ENCODE measurements at regions not wholly inside any gene's neighbourhood (a gene's known extent, or its start where the extent isn't known, plus 50 kb on each side); places are given as distances from the start of the nearest gene placed in this dataset.

- POLR2A ChIA-PET, result no interaction called here
- TF ChIP-seq CTCF (IDR thresholded peaks at IDR 0.05; ENCODE audit: insufficient read depth, low read length, missing control alignments), result no peak
- no peak for DNase-seq (ENCODE audit: low read depth, low spot score)
- H3K4me3 ChIP-seq (ENCODE audit: low read depth, low read length), result no peak overlapping the region
- CTCF ChIA-PET, result no interaction called here
These were observed 347.7 kb downstream of the HS3ST1 start for GRCh38 chr4:11081006-11081405.

GRCh38 chr4:11079171-11079570 is 349.5 kb downstream of the HS3ST1 start:
- no peak for TF ChIP-seq CTCF (IDR thresholded peaks at IDR 0.05; ENCODE audit: insufficient read depth, low read length, missing control alignments)
- H3K4me3 ChIP-seq (ENCODE audit: low read depth, low read length), result no peak overlapping the region
- ChIA-PET POLR2A (no interaction called here), CTCF (no interaction called here)
- DNase-seq (ENCODE audit: low read depth, low spot score), result no peak

- POLR2A ChIA-PET, result no interaction called here
- no peak overlapping the region for H3K4me3 ChIP-seq (ENCODE audit: low read depth, low read length)
- DNase-seq (ENCODE audit: low read depth, low spot score), result no peak
- CTCF ChIA-PET, result no interaction called here
- no peak for TF ChIP-seq CTCF (IDR thresholded peaks at IDR 0.05; ENCODE audit: insufficient read depth, low read length, missing control alignments)
These were observed 354.0 kb downstream of the HS3ST1 start for GRCh38 chr4:11074581-11075241.

- DNase-seq (ENCODE audit: low read depth, low spot score), result no peak
- ChIA-PET CTCF (no interaction called here), POLR2A (no interaction called here)
- H3K4me3 ChIP-seq (ENCODE audit: low read depth, low read length), result no peak overlapping the region
- TF ChIP-seq CTCF (IDR thresholded peaks at IDR 0.05; ENCODE audit: insufficient read depth, low read length, missing control alignments), result no peak
These were observed 355.1 kb downstream of the HS3ST1 start for GRCh38 chr4:11073621-11074051.

- DNase-seq (ENCODE audit: low read depth, low spot score), result no peak
- CTCF ChIA-PET, result no interaction called here
- no peak overlapping the region for H3K4me3 ChIP-seq (ENCODE audit: low read depth, low read length)
- no peak for TF ChIP-seq CTCF (IDR thresholded peaks at IDR 0.05; ENCODE audit: insufficient read depth, low read length, missing control alignments)
- POLR2A ChIA-PET, result no interaction called here
These were observed 355.7 kb downstream of the HS3ST1 start for GRCh38 chr4:11072999-11073398.

- no peak for DNase-seq (ENCODE audit: low read depth, low spot score)
- H3K4me3 ChIP-seq (ENCODE audit: low read depth, low read length), result no peak overlapping the region
- TF ChIP-seq CTCF (IDR thresholded peaks at IDR 0.05; ENCODE audit: insufficient read depth, low read length, missing control alignments), result no peak
- ChIA-PET POLR2A (no interaction called here), CTCF (no interaction called here)
These were observed 356.2 kb downstream of the HS3ST1 start for GRCh38 chr4:11072463-11072862.

Data from AG04449 (cell line).